Fibroblast of lung (primary cell): ENCODE measurements at regions not wholly inside any gene's neighbourhood (a gene's known extent, or its start where the extent isn't known, plus 50 kb on each side); places are given as distances from the start of the nearest gene placed in this dataset.
"Not testable (repeated sequence)": the region's sequence is repeated elsewhere in the genome, so short reads cannot be mapped to it uniquely, and the experiment has no call there.

Source experiments
- DNase-seq, 2 donors: peaks; one replicate each; pipeline versions ENCODE4 v3.0.0 to v3.0.0-alpha.2; 2010; ENCODE audit warnings: low read depth in 2 of 2
- H2AFZ ChIP-seq: 2 replicates; pipeline ENCODE4 v1.5.1; 2012; ENCODE audit warnings: low read length, control low read depth, inconsistent platforms
- H3K27ac ChIP-seq: 2 replicates; pipeline ENCODE4 v1.5.1; 2011; ENCODE audit warnings: low read length, control low read depth; ENCODE audit not compliant: insufficient read depth
- H3K27me3 ChIP-seq: 2 replicates; pipeline ENCODE4 v1.5.1; 2011; ENCODE audit warnings: mild to moderate bottlenecking, low read length; ENCODE audit not compliant: control insufficient read depth, insufficient read depth
- H3K36me3 ChIP-seq: 2 replicates; pipeline ENCODE4 v1.5.1; 2011; ENCODE audit warnings: low read length; ENCODE audit not compliant: control insufficient read depth, insufficient read depth
- H3K4me1 ChIP-seq: 2 replicates; pipeline ENCODE4 v1.5.1; 2011; ENCODE audit warnings: low read length; ENCODE audit not compliant: control insufficient read depth, insufficient read depth; ENCODE audit errors: extremely low read depth
- H3K4me2 ChIP-seq: 2 replicates; pipeline ENCODE4 v1.5.1; 2011; ENCODE audit warnings: low read length, control low read depth; ENCODE audit not compliant: insufficient read depth; ENCODE audit errors: extremely low read depth
- H3K4me3 ChIP-seq, 4 experiments: fragments of 200-600 bp in 1 of 4; sonication (generic) in 1 of 4; replicated peaks in 1 of 4; 2 replicates each; pipeline ENCODE4 v1.5.1; 2011 to 2016; ENCODE audit warnings: low read length in 4 of 4, low read depth in 3 of 4, mild to moderate bottlenecking in 3 of 4, control low read depth in 2 of 4, inconsistent platforms in 1 of 4, mixed read lengths in 1 of 4; ENCODE audit not compliant: insufficient read depth in 1 of 4; ENCODE audit errors: control extremely low read depth in 1 of 4
- H3K79me2 ChIP-seq: 2 replicates; pipeline ENCODE4 v1.5.1; 2012; ENCODE audit warnings: mild to moderate bottlenecking, low read length, inconsistent platforms; ENCODE audit not compliant: control insufficient read depth, insufficient read depth
- H3K9ac ChIP-seq: 2 replicates; pipeline ENCODE4 v1.5.1; 2011; ENCODE audit warnings: mild to moderate bottlenecking, low read length, control low read depth; ENCODE audit not compliant: insufficient read depth
- H3K9me3 ChIP-seq: 2 replicates; pipeline ENCODE4 v1.5.1; 2012; ENCODE audit warnings: low read depth, low read length; ENCODE audit not compliant: control insufficient read depth, insufficient read depth
- H4K20me1 ChIP-seq: 2 replicates; pipeline ENCODE4 v1.5.1; 2011; ENCODE audit warnings: low read length; ENCODE audit not compliant: control insufficient read depth, insufficient read depth; ENCODE audit errors: extremely low read depth
- EZH2 ChIP-seq: IDR thresholded peaks from 2 replicates; pipeline ENCODE4 v1.5.1; 2012; ENCODE audit warnings: low read length, control low read depth, mild to moderate bottlenecking; ENCODE audit errors: missing control alignments
- TF ChIP-seq, protein P1 (sequence below), 2 donors: IDR thresholded peaks in 1 of 2; conservative IDR thresholded peaks in 1 of 2; 1 replicate in 1 of 2; 2 replicates in 1 of 2; pipeline ENCODE4 v1.5.1; 2011 to 2012; ENCODE audit warnings: low read length in 2 of 2, control low read depth in 1 of 2, inconsistent platforms in 1 of 2, low read depth in 1 of 2, mild to moderate bottlenecking in 1 of 2

DNA sequence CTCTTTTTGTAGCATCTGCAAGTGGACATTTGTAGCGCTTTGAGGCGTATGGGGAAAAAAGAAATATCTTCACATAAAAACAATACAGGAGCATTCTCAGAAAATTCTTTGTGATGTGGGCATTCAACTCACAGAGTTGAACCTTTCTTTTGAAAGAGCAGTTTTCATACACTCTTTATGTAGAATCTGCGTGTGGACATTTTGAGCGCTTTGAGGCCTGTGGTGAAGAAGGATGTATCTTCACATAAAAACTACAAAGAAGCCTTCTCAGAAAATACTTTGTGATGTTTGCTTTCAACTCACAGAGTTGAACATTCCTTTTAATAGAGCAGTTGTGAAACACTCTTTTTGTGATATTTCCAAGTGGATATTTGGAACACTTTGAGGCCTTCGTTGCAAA lies 598.4 kb upstream of the ZNF337 start:
- no peak overlapping the region for H3K9ac ChIP-seq
- no peaks in the 10 kb centered on the region for H3K9me3 ChIP-seq
- H3K27me3 ChIP-seq: no peaks in the 10 kb centered on the region
- no peak overlapping the region for H2AFZ ChIP-seq
- TF ChIP-seq EZH2: no peak
- TF ChIP-seq, protein P1, sequence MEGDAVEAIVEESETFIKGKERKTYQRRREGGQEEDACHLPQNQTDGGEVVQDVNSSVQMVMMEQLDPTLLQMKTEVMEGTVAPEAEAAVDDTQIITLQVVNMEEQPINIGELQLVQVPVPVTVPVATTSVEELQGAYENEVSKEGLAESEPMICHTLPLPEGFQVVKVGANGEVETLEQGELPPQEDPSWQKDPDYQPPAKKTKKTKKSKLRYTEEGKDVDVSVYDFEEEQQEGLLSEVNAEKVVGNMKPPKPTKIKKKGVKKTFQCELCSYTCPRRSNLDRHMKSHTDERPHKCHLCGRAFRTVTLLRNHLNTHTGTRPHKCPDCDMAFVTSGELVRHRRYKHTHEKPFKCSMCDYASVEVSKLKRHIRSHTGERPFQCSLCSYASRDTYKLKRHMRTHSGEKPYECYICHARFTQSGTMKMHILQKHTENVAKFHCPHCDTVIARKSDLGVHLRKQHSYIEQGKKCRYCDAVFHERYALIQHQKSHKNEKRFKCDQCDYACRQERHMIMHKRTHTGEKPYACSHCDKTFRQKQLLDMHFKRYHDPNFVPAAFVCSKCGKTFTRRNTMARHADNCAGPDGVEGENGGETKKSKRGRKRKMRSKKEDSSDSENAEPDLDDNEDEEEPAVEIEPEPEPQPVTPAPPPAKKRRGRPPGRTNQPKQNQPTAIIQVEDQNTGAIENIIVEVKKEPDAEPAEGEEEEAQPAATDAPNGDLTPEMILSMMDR (conservative IDR thresholded peaks at IDR 0.05 in 1 of 2, IDR thresholded peaks at IDR 0.05 in 1 of 2; ENCODE audit: low read depth in 1 of 2, low read length in 2 of 2): no peak
- H4K20me1 ChIP-seq: no peaks in the 10 kb centered on the region
- no peaks in the 10 kb centered on the region for H3K4me1 ChIP-seq
- no peaks in the 10 kb centered on the region for H3K79me2 ChIP-seq
- H3K27ac ChIP-seq: no peak overlapping the region
- no peaks in the 10 kb centered on the region for H3K36me3 ChIP-seq
- no peak for DNase-seq
- no peak overlapping the region for H3K4me3 ChIP-seq
- H3K4me2 ChIP-seq: no peak overlapping the region

DNA sequence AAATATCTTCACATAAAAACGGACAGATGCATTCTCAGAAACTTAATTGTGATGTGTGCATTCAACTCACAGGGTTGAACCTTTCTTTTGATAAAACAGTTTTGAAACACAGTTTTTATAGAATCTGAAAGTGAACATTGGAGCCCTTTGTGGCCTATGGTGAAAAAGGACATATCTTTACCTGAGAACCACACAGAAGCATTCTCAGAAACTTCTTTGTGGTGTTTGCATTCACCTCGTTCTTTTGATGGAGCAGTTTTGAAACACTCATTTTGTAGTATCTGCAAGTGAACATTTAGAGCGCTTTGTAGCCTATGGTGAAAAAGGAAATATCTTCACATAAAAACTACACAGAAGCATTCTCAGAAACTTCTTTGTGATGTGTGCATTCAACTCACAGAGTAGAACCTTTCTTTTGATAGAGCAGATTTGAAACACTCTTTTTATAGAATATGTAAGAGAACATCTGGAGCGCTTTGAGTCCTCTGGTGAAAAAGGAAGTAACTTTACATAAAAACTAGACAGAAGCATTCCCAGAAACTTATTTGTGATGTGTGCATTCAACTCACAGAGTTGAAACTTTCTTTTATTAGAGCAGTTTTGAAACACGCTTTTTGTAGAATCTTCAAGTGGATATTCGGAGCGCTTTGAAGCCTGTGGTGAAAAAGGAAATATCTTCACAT lies 591.9 kb upstream of the ZNF337 start:
- not testable (repeated sequence) for H3K9ac ChIP-seq, H2AFZ ChIP-seq, H3K79me2 ChIP-seq, H3K36me3 ChIP-seq, H3K4me3 ChIP-seq, H3K4me2 ChIP-seq, H3K27ac ChIP-seq, H3K27me3 ChIP-seq, H3K4me1 ChIP-seq, H4K20me1 ChIP-seq, DNase-seq, H3K9me3 ChIP-seq

DNA sequence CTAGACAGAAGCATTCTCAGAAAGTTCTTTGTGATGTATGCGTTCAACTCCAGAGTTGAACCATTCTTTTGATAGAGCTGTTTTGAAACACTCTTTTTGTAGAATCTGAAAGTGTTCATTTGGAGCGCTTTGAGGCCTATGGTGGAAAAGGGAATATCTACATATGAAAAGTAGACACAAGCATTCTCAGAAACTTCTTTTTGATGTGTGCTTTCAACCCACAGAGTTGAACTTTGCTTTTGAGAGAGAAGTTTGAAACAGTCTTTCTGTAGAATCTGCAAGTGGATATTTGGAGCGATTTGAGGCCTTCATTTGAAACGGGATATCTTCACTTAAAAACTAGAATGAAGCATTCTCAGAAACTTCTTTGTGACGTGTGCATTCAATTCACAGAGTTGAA lies 582.6 kb upstream of the ZNF337 start:
- Histone ChIP-seq H3K9ac (no peak overlapping the region), H3K36me3 (no peaks in the 10 kb centered on the region), H4K20me1 (no peaks in the 10 kb centered on the region), H2AFZ (no peak overlapping the region), H3K4me1 (no peaks in the 10 kb centered on the region), H3K27ac (no peak overlapping the region), H3K9me3 (no peaks in the 10 kb centered on the region), H3K4me3 (no peak overlapping the region), H3K4me2 (no peak overlapping the region), H3K79me2 (no peaks in the 10 kb centered on the region), H3K27me3 (no peaks in the 10 kb centered on the region)
- no peak for DNase-seq
- TF ChIP-seq, protein P1 (conservative IDR thresholded peaks at IDR 0.05 in 1 of 2, IDR thresholded peaks at IDR 0.05 in 1 of 2; ENCODE audit: low read depth in 1 of 2, low read length in 2 of 2): no peak
- no peak for TF ChIP-seq EZH2
